HCT116 (cell line): ENCODE measurements at regions not wholly inside any gene's neighbourhood (a gene's known extent, or its start where the extent isn't known, plus 50 kb on each side); places are given as distances from the start of the nearest gene placed in this dataset.

Experiments
- ATAC-seq: fragments of 200-7000 bp; cut with Tn5 transposase; 2 replicates; pipeline ENCODE4 v1.9.1; 2020; ENCODE audit warnings: mild to moderate bottlenecking, moderate library complexity
- BruUV-seq: library from RNA; stranded (reverse); fragments of 400-500 nt; replicated peaks from 2 replicates; lab custom pipeline; 2021; lab: Mats Ljungman, UMichigan
- CTCF ChIA-PET: fragments of 300-600 bp; sonication (Branson Sonifier 250); formaldehyde crosslinking; loops from one replicate; lab custom pipeline; 2021; ENCODE audit warnings: antibody characterized with exemption; lab: Charles Lee
- POLR2A ChIA-PET: fragments of 300-600, 350-600 bp; sonication (Branson Sonifier 250); formaldehyde crosslinking; loops from one replicate; lab custom pipeline; 2021; ENCODE audit warnings: antibody characterized with exemption; lab: Charles Lee
- RAD21 ChIA-PET, 2 experiments: fragments of 300-600 bp; sonication (Branson Sonifier 250); formaldehyde crosslinking; loops; one replicate each; lab custom pipeline; 2023; ENCODE audit warnings: low total read pairs in 2 of 2; ENCODE audit not compliant: uncharacterized antibody in 2 of 2, unreplicated experiment in 2 of 2, low non-redundant PET in 1 of 2; lab: Charles Lee
- DNase-seq: peaks from one replicate; pipeline ENCODE4 v3.0.0-alpha.2; 2010; ENCODE audit warnings: low read depth, low spot score
- H2AFZ ChIP-seq: fragments of 200-600 bp; shearing (Covaris generic), sonication (generic); 2 replicates; pipeline ENCODE4 v1.6.1; 2017; ENCODE audit warnings: low read depth, mixed run types, mixed read lengths, antibody characterized with exemption, low read length; ENCODE audit not compliant: poor library complexity, severe bottlenecking
- H3K27ac ChIP-seq: 2 replicates; pipeline ENCODE4 v1.5.1; 2012; ENCODE audit warnings: low read depth, low read length
- H3K27me3 ChIP-seq: fragments of 200-600 bp; sonication (generic); 2 replicates; pipeline ENCODE4 v1.6.1; 2016; ENCODE audit warnings: mixed run types, low read length, mixed read lengths; ENCODE audit not compliant: insufficient read depth
- H3K36me3 ChIP-seq, 2 experiments: fragments of 200-500 bp in 1 of 2; fragments of 200-600 bp in 1 of 2; sonication (Bioruptor generic) in 1 of 2; sonication (generic) in 1 of 2; 2 replicates each; pipeline versions ENCODE4 v1.5.1 to v1.6.1; 2014 to 2016; ENCODE audit warnings: low read length in 2 of 2, inconsistent platforms in 1 of 2, mixed read lengths in 1 of 2, mixed run types in 1 of 2; ENCODE audit not compliant: insufficient read depth in 2 of 2, control insufficient read depth in 1 of 2
- H3K4me1 ChIP-seq, 2 experiments: fragments of 200-600 bp in 1 of 2; sonication (generic) in 1 of 2; 2 replicates each; pipeline versions ENCODE4 v1.5.1 to v1.6.1; 2012 to 2017; ENCODE audit warnings: low read length in 2 of 2, inconsistent platforms in 1 of 2, mild to moderate bottlenecking in 1 of 2, mixed read lengths in 1 of 2, mixed run types in 1 of 2, moderate library complexity in 1 of 2; ENCODE audit not compliant: insufficient read depth in 2 of 2, control insufficient read depth in 1 of 2
- H3K4me2 ChIP-seq: fragments of 200-600 bp; sonication (generic); 2 replicates; pipeline ENCODE4 v1.6.1; 2017; ENCODE audit warnings: mixed run types, low read length, mixed read lengths
- H3K4me3 ChIP-seq, 2 experiments: fragments of 200-600 bp in 1 of 2; sonication (generic) in 1 of 2; replicated peaks in 1 of 2; 2 replicates each; pipeline ENCODE4 v1.5.1; 2011 to 2016; ENCODE audit warnings: low read length in 2 of 2, control low read depth in 1 of 2, low read depth in 1 of 2, mild to moderate bottlenecking in 1 of 2, mixed read lengths in 1 of 2, mixed run types in 1 of 2
- H3K79me2 ChIP-seq: fragments of 200-600 bp; sonication (generic); 2 replicates; pipeline ENCODE4 v1.6.1; 2017; ENCODE audit warnings: mild to moderate bottlenecking, mixed run types, low read length, moderate library complexity, mixed read lengths; ENCODE audit not compliant: insufficient read depth
- H3K9ac ChIP-seq: fragments of 200-600 bp; sonication (generic); 2 replicates; pipeline ENCODE4 v1.6.1; 2016; ENCODE audit warnings: low read length, mixed read lengths
- H3K9me2 ChIP-seq: fragments of 200-600 bp; sonication (generic), shearing (Covaris generic); 2 replicates; pipeline ENCODE4 v1.6.1; 2017; ENCODE audit warnings: mixed run types, mild to moderate bottlenecking, moderate library complexity; ENCODE audit not compliant: insufficient read depth
- H3K9me3 ChIP-seq, 2 experiments: fragments of 200-500 bp in 1 of 2; fragments of 200-600 bp in 1 of 2; sonication (Bioruptor generic) in 1 of 2; sonication (generic) in 1 of 2; 2 replicates each; pipeline ENCODE4 v1.6.1; 2014 to 2017; ENCODE audit warnings: low read length in 2 of 2, mixed read lengths in 2 of 2, inconsistent platforms in 1 of 2, low read depth in 1 of 2, mild to moderate bottlenecking in 1 of 2, mixed run types in 1 of 2, moderate library complexity in 1 of 2; ENCODE audit not compliant: control insufficient read depth in 1 of 2, insufficient read depth in 1 of 2
- H4K20me1 ChIP-seq: fragments of 200-600 bp; sonication (generic), shearing (Covaris generic); 2 replicates; pipeline ENCODE4 v1.6.1; 2017; ENCODE audit warnings: mixed run types, mild to moderate bottlenecking, moderate library complexity; ENCODE audit not compliant: insufficient read depth
- CBX3 ChIP-seq: IDR thresholded peaks from 2 replicates; pipeline ENCODE4 v1.6.1; 2012; ENCODE audit warnings: low read depth
- EZH2phosphoT487 ChIP-seq: fragments of 200-600 bp; IDR thresholded peaks from 2 replicates; pipeline ENCODE4 v1.6.1; 2018; ENCODE audit warnings: antibody characterized with exemption, borderline replicate concordance
- SP1 ChIP-seq: IDR thresholded peaks from 2 replicates; pipeline ENCODE4 v1.6.1; 2012; ENCODE audit warnings: low read depth
- ZNF274 ChIP-seq: fragments of 200-500 bp; sonication (Bioruptor generic); IDR thresholded peaks from 2 replicates; pipeline ENCODE4 v1.6.1; 2014; ENCODE audit warnings: mild to moderate bottlenecking, low read depth, low read length, inconsistent platforms
- intact Hi-C: fragments of 100-400 bp; cut with micrococcal nuclease; formaldehyde crosslinking; loops from 2 replicates; pipeline ENCODE4 v1.10.0; 2022
- TF ChIP-seq, protein P1 (sequence below): IDR thresholded peaks from 2 replicates; pipeline ENCODE4 v1.6.1; 2011; ENCODE audit warnings: mild to moderate bottlenecking, low read length, moderate library complexity; ENCODE audit not compliant: insufficient replicate concordance; ENCODE audit errors: extremely low read depth
- TF ChIP-seq, protein P2 (sequence below), 3 experiments: fragments of 200-600 bp in 1 of 3; sonication (generic) in 1 of 3; IDR thresholded peaks in 2 of 3; conservative IDR thresholded peaks in 1 of 3; 2 replicates each; pipeline ENCODE4 v1.5.1; 2012 to 2017; ENCODE audit warnings: low read depth in 2 of 3, low read length in 2 of 3, antibody characterized with exemption in 1 of 3, borderline replicate concordance in 1 of 3, control low read depth in 1 of 3, mild to moderate bottlenecking in 1 of 3, mixed read lengths in 1 of 3, mixed run types in 1 of 3, moderate library complexity in 1 of 3; ENCODE audit not compliant: insufficient read depth in 1 of 3

DNA sequence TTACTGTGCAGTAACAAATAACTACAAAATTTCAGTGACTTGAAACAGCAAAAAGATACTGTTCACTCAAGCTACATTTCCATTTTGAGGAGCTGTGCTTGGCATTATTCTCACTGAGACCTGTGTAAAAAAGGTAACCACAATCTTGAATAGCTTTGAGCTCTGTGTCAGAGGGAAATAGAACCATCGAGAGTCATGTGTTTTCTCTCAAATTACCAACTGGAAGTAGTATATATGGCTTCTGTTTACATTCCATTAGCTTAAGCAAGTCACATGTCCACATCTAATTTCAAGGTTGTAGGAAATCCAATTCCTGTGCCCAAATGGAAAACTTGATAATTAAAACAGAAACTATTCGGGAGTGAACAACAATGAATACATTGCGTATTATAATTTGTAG lies 82.9 kb upstream of the BANK1 start:
- H4K20me1 ChIP-seq, result no peaks in the 10 kb centered on the region
- ChIA-PET CTCF (no interaction called here), RAD21 (no interaction called here), POLR2A (no interaction called here)
- no peaks in the 10 kb centered on the region for H3K79me2 ChIP-seq
- H3K36me3 ChIP-seq, result no peaks in the 10 kb centered on the region
- H3K9me3 ChIP-seq, result peaks cover 0 to 4% of the 10 kb centered on the region in 2 experiments; a peak in 1 of 4 replicates
- no peaks in the 10 kb centered on the region for H3K4me1 ChIP-seq
- no peaks in the 10 kb centered on the region for H3K9me2 ChIP-seq
- ATAC-seq (no peak), DNase-seq (no peak)
- no peak overlapping the region for H2AFZ ChIP-seq
- no peaks in the 10 kb centered on the region for H3K27me3 ChIP-seq
- intact Hi-C loops, result no loop called here
- no peak overlapping the region for H3K9ac ChIP-seq
- TF ChIP-seq ZNF274 (no peak), EZH2phosphoT487 (no peak), CBX3 (no peak), SP1 (no peak)
- TF ChIP-seq, protein P1, sequence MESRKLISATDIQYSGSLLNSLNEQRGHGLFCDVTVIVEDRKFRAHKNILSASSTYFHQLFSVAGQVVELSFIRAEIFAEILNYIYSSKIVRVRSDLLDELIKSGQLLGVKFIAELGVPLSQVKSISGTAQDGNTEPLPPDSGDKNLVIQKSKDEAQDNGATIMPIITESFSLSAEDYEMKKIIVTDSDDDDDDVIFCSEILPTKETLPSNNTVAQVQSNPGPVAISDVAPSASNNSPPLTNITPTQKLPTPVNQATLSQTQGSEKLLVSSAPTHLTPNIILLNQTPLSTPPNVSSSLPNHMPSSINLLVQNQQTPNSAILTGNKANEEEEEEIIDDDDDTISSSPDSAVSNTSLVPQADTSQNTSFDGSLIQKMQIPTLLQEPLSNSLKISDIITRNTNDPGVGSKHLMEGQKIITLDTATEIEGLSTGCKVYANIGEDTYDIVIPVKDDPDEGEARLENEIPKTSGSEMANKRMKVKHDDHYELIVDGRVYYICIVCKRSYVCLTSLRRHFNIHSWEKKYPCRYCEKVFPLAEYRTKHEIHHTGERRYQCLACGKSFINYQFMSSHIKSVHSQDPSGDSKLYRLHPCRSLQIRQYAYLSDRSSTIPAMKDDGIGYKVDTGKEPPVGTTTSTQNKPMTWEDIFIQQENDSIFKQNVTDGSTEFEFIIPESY, result no peak
- TF ChIP-seq, protein P2, sequence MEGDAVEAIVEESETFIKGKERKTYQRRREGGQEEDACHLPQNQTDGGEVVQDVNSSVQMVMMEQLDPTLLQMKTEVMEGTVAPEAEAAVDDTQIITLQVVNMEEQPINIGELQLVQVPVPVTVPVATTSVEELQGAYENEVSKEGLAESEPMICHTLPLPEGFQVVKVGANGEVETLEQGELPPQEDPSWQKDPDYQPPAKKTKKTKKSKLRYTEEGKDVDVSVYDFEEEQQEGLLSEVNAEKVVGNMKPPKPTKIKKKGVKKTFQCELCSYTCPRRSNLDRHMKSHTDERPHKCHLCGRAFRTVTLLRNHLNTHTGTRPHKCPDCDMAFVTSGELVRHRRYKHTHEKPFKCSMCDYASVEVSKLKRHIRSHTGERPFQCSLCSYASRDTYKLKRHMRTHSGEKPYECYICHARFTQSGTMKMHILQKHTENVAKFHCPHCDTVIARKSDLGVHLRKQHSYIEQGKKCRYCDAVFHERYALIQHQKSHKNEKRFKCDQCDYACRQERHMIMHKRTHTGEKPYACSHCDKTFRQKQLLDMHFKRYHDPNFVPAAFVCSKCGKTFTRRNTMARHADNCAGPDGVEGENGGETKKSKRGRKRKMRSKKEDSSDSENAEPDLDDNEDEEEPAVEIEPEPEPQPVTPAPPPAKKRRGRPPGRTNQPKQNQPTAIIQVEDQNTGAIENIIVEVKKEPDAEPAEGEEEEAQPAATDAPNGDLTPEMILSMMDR (IDR thresholded peaks at IDR 0.05 in 2 of 3, conservative IDR thresholded peaks at IDR 0.05 in 1 of 3; ENCODE audit: borderline replicate concordance in 1 of 3, insufficient read depth in 1 of 3, low read depth in 2 of 3, low read length in 2 of 3), result no peak
- BruUV-seq, result no TSS peak
- no peak overlapping the region for H3K4me3 ChIP-seq
- no peak overlapping the region for H3K27ac ChIP-seq
- H3K4me2 ChIP-seq, result no peak overlapping the region
